T-cell (primary cell): ENCODE measurements at regions not wholly inside any gene's neighbourhood (a gene's known extent, or its start where the extent isn't known, plus 50 kb on each side); places are given as distances from the start of the nearest gene placed in this dataset.

Source experiments
- ATAC-seq, 4 experiments: fragments of 200-7000 bp in 3 of 4; fragments of 150-1000 bp in 1 of 4; cut with Tn5 transposase; replicated peaks in 1 of 4; 1 replicate in 3 of 4; 2 replicates in 1 of 4; pipeline ENCODE4 v1.10.0; 2021; ENCODE audit warnings: moderate library complexity in 3 of 4, mild to moderate bottlenecking in 2 of 4, moderate number of reproducible peaks in 1 of 4
- CTCF ChIA-PET, 2 donors: fragments of 300-600 bp; sonication (Branson Sonifier 250); formaldehyde crosslinking; loops; one replicate each; lab custom pipeline; 2022; ENCODE audit warnings: antibody characterized with exemption in 2 of 2; lab: Charles Lee
- POLR2A ChIA-PET, 2 donors: fragments of 300-600 bp; sonication (Branson Sonifier 250); formaldehyde crosslinking; loops; one replicate each; lab custom pipeline; 2022; ENCODE audit warnings: antibody characterized with exemption in 2 of 2; lab: Charles Lee
- DNase-seq, 35 experiments: peaks; one replicate each; pipeline versions ENCODE4 v3.0.0 to v3.0.0-alpha.2; 2013 to 2023
- H3K27ac ChIP-seq: one replicate; pipeline ENCODE4 v1.5.1; 2013; ENCODE audit warnings: low read length
- H3K27me3 ChIP-seq, 2 experiments: replicated peaks in 1 of 2; 1 replicate in 1 of 2; 2 replicates in 1 of 2; pipeline versions ENCODE4 v1.6.1 to v1.7.0; 2013; ENCODE audit warnings: low read length in 1 of 2, mixed read lengths in 1 of 2; ENCODE audit not compliant: control insufficient read depth in 2 of 2, insufficient read depth in 2 of 2; ENCODE audit errors: extremely low read depth in 1 of 2
- H3K36me3 ChIP-seq, 2 donors: 1 replicate in 1 of 2; 2 replicates in 1 of 2; pipeline versions ENCODE4 v1.6.1 to v1.7.0; 2013; ENCODE audit warnings: low read length in 1 of 2; ENCODE audit not compliant: control insufficient read depth in 2 of 2, insufficient read depth in 1 of 2; ENCODE audit errors: extremely low read depth in 1 of 2
- H3K4me1 ChIP-seq, 2 experiments: 1 replicate in 1 of 2; 2 replicates in 1 of 2; pipeline versions ENCODE4 v1.6.1 to v1.7.0; 2013; ENCODE audit warnings: low read length in 2 of 2, mixed read lengths in 1 of 2; ENCODE audit not compliant: insufficient read depth in 2 of 2, control insufficient read depth in 1 of 2; ENCODE audit errors: extremely low read depth in 1 of 2
- H3K4me3 ChIP-seq, 2 donors: 1 replicate in 1 of 2; 2 replicates in 1 of 2; pipeline versions ENCODE4 v1.5.1 to v1.7.0; 2013; ENCODE audit warnings: mild to moderate bottlenecking in 2 of 2, low read length in 1 of 2, moderate library complexity in 1 of 2; ENCODE audit not compliant: control insufficient read depth in 1 of 2; ENCODE audit errors: extremely low read depth in 1 of 2
- H3K9me3 ChIP-seq: 2 replicates; pipeline ENCODE4 v1.7.0; 2013
- H3K27ac Mint-ChIP-seq, 2 donors: one replicate each; pipeline ENCODE4 v1.8.0; 2020 to 2021; ENCODE audit warnings: mild to moderate bottlenecking in 2 of 2, mixed read lengths in 2 of 2
- H3K27me3 Mint-ChIP-seq, 2 donors: one replicate each; pipeline ENCODE4 v1.8.0; 2021 to 2022; ENCODE audit warnings: mixed read lengths in 2 of 2
- H3K36me3 Mint-ChIP-seq: one replicate; pipeline ENCODE4 v1.8.0; 2021; ENCODE audit warnings: mixed read lengths
- H3K4me1 Mint-ChIP-seq, 3 donors: one replicate each; pipeline ENCODE4 v1.8.0; 2020 to 2022; ENCODE audit warnings: mixed read lengths in 3 of 3, mild to moderate bottlenecking in 1 of 3
- H3K4me3 Mint-ChIP-seq, 3 donors: one replicate each; pipeline ENCODE4 v1.8.0; 2020 to 2022; ENCODE audit warnings: mild to moderate bottlenecking in 3 of 3, mixed read lengths in 3 of 3, moderate library complexity in 3 of 3
- H3K9me3 Mint-ChIP-seq, 3 donors: one replicate each; pipeline ENCODE4 v1.8.0; 2020 to 2022; ENCODE audit warnings: mixed read lengths in 3 of 3
- WGBS: methylation state at CpG from one replicate; pipeline ENCODE4 v1.1.5; 2013; ENCODE audit warnings: missing lambda C conversion rate; ENCODE audit not compliant: insufficient coverage; 5-methylcytosine and 5-hydroxymethylcytosine counted together

DNA sequence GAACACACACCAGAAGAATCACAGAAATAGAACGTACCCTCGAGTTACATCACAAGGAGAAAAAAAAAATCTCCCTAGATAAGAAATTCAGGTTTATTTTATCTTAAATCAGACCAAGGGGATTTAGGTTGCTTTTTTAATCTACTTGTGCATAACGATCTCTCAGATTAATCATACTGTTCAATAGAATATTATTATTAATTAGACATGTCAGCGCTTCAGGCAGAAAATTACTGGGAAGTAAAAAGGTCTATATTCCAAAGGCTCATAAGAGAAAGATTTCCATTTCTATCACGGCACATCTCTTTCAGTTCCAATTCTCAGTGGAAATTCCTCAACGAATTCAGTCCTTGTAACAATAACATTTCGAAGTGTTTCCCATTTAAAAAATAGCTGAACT is 77.7 kb upstream of the PSMD7 start:
- ChIA-PET POLR2A (no interaction called here), CTCF (no interaction called here)
- H3K27me3 ChIP-seq = peaks cover 0 to 2% of the 10 kb centered on the region in 2 experiments
- H3K4me3 ChIP-seq = no peak overlapping the region
- H3K36me3 Mint-ChIP-seq = no peaks in the 10 kb centered on the region
- no peaks in the 10 kb centered on the region for H3K9me3 ChIP-seq
- H3K9me3 Mint-ChIP-seq = no peaks in the 10 kb centered on the region
- no peak overlapping the region for H3K27ac ChIP-seq
- no peaks in the 10 kb centered on the region for H3K36me3 ChIP-seq
- no peak overlapping the region for H3K4me3 Mint-ChIP-seq
- no peaks in the 10 kb centered on the region for H3K4me1 ChIP-seq
- DNase-seq = no peak
- peaks cover 0 to 6% (median 0%) of the 10 kb centered on the region in 3 donors for H3K4me1 Mint-ChIP-seq
- no peak for ATAC-seq
- WGBS = no CpG with 5 or more reads among the region's 7 CpGs
- H3K27ac Mint-ChIP-seq = no peak overlapping the region
- peaks cover 6 to 13% of the 10 kb centered on the region in 2 donors for H3K27me3 Mint-ChIP-seq

DNA sequence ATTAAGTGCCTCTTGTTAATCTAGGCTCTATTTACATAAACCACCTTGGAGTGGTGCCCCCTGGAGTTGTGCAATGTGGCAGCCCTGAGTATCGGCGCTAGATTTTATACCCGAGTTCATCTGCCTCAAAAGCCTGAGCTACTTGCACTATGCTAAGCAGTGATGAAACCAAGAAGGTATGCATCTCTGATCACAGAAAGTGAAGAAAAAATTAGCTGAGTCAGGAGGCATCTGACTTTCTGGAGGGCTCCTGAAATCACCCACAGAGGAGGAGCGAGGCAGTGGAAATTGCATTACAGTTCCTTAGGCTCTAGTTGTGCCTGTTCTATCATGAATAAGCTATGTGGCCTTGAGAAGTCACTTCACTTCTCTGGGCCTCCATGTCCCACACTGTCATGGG is 80.3 kb upstream of the PSMD7 start:
- 96% methylated on average over 4 of the region's 4 CpGs for WGBS
- Histone ChIP-seq H3K27ac (no peak overlapping the region), H3K36me3 (no peaks in the 10 kb centered on the region), H3K4me3 (no peak overlapping the region), H3K9me3 (no peaks in the 10 kb centered on the region), H3K4me1 (no peaks in the 10 kb centered on the region), H3K27me3 (peaks cover 0 to 2% of the 10 kb centered on the region in 2 experiments)
- ChIA-PET POLR2A (no interaction called here), CTCF (no interaction called here)
- Mint-ChIP-seq H3K27me3 (peaks cover 13 to 21% of the 10 kb centered on the region in 2 donors), H3K36me3 (no peaks in the 10 kb centered on the region), H3K4me1 (peaks cover 0 to 6% (median 0%) of the 10 kb centered on the region in 3 donors), H3K27ac (no peak overlapping the region), H3K4me3 (no peak overlapping the region), H3K9me3 (no peaks in the 10 kb centered on the region)
- DNase-seq (no peak), ATAC-seq (no peak)

DNA sequence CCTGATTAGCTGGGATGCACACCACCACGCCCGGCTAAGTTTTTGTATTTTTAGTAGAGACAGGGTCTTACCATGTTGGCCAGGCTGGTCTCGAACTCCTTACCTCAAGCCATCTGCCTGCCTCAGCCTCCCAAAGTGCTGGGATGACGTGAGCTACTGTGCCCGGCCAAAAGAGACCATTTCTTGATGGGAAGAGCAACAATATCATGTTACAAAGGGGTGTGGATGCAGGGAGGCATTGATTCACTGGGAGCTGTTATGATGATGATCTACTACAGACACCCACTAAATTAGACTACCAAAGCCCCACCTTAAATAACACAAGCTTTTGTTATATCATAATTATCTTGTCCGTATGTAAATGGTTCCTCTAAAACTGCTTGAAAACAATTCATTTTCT is 81.4 kb upstream of the PSMD7 start:
- Mint-ChIP-seq H3K9me3 (no peaks in the 10 kb centered on the region), H3K4me3 (no peak overlapping the region), H3K36me3 (no peaks in the 10 kb centered on the region), H3K4me1 (peaks cover 0 to 6% (median 0%) of the 10 kb centered on the region in 3 donors), H3K27me3 (peaks cover 13 to 16% of the 10 kb centered on the region in 2 donors), H3K27ac (no peak overlapping the region)
- no peaks in the 10 kb centered on the region for H3K36me3 ChIP-seq
- WGBS = 100% methylated on average over 1 of the region's 6 CpGs
- ChIA-PET CTCF (no interaction called here), POLR2A (no interaction called here)
- no peak overlapping the region for H3K4me3 ChIP-seq
- no peaks in the 10 kb centered on the region for H3K4me1 ChIP-seq
- H3K9me3 ChIP-seq = no peaks in the 10 kb centered on the region
- ATAC-seq (no peak), DNase-seq (no peak)
- H3K27me3 ChIP-seq = peaks cover 0 to 2% of the 10 kb centered on the region in 2 experiments
- H3K27ac ChIP-seq = no peak overlapping the region

DNA sequence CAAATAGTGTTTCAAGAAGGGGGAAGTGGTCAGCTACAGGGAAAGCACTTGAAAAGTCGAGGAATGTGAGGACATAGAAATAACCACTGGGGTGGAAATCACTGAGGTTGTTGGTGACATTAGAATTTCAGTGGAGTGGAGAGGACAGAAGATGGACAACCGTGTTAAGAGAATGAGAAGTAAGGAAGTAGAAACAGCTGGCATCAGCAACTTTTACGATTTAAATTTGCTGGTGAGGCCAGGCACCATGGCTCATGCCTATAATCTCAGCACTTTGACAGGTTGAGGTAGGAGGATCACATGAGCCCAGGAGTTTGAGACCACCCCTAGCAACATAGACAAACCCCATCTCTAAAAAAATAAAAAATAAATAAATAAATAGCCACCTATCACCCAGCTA is 83.2 kb upstream of the PSMD7 start:
- no peak for ATAC-seq
- Mint-ChIP-seq H3K36me3 (no peaks in the 10 kb centered on the region), H3K4me3 (no peak overlapping the region), H3K4me1 (no peaks in the 10 kb centered on the region), H3K27ac (no peak overlapping the region), H3K9me3 (no peaks in the 10 kb centered on the region), H3K27me3 (peaks cover 6 to 12% of the 10 kb centered on the region in 2 donors)
- Histone ChIP-seq H3K9me3 (no peaks in the 10 kb centered on the region), H3K27ac (no peak overlapping the region), H3K4me1 (no peaks in the 10 kb centered on the region), H3K36me3 (no peaks in the 10 kb centered on the region), H3K4me3 (no peak overlapping the region), H3K27me3 (no peaks in the 10 kb centered on the region)
- ChIA-PET POLR2A (no interaction called here), CTCF (no interaction called here)
- WGBS = 31% methylated on average over 2 of the region's 3 CpGs
- no peak for DNase-seq

DNA sequence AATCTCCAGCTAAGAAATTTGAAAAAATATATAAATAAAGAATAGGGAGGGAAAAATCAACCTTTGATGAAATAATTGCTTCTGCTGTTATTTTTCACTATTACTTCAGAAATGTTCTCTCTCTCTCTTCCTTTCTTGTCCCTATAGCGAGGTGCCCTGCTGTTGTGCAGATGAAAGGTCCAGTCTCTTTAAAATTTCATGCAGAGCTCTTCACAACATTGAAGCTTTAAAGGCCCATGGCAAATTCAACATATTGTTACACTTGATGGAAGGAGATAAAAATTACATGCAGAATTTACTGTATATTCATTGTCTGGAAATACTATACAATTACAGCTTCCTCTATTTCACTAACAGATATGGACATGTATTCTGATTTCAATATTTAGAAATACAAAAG is 86.4 kb upstream of the PSMD7 start:
- Histone ChIP-seq H3K4me1 (no peaks in the 10 kb centered on the region), H3K9me3 (no peaks in the 10 kb centered on the region), H3K36me3 (no peaks in the 10 kb centered on the region), H3K27ac (no peak overlapping the region), H3K4me3 (no peak overlapping the region), H3K27me3 (no peaks in the 10 kb centered on the region)
- no peak overlapping the region for H3K4me3 Mint-ChIP-seq
- H3K27ac Mint-ChIP-seq = no peak overlapping the region
- H3K4me1 Mint-ChIP-seq = no peaks in the 10 kb centered on the region
- ATAC-seq (no peak), DNase-seq (no peak)
- WGBS = no CpG with 5 or more reads among the region's 1 CpG
- H3K27me3 Mint-ChIP-seq = peaks cover 6 to 12% of the 10 kb centered on the region in 2 donors
- no peaks in the 10 kb centered on the region for H3K36me3 Mint-ChIP-seq
- CTCF ChIA-PET = no interaction called here
- POLR2A ChIA-PET = no interaction called here
- H3K9me3 Mint-ChIP-seq = no peaks in the 10 kb centered on the region

DNA sequence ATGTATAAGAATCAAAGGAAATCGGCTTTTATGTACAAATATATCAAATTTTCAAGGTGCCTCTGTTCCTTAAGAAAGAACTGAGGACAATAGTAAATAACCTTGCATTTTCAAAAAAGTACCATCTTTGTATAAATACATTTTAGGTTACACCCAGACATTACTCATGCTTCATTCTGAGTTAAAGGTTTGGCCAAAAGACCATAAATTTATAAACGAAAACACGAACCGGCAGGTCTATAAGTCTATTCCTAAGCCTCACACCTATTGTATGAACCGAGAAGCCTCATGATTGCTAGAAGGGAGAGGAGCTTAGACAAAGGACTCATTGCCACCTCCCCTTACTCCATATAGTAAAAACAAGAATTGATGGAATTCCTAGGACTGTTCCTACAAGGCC is 94.6 kb upstream of the PSMD7 start:
- no peaks in the 10 kb centered on the region for H3K4me1 Mint-ChIP-seq
- H3K27me3 Mint-ChIP-seq = peaks cover 4 to 5% of the 10 kb centered on the region in 2 donors
- Histone ChIP-seq H3K36me3 (no peaks in the 10 kb centered on the region), H3K27me3 (peaks cover 0 to 3% of the 10 kb centered on the region in 2 experiments), H3K4me3 (no peak overlapping the region), H3K9me3 (no peaks in the 10 kb centered on the region), H3K4me1 (no peaks in the 10 kb centered on the region), H3K27ac (no peak overlapping the region)
- no peaks in the 10 kb centered on the region for H3K9me3 Mint-ChIP-seq
- WGBS = no CpG with 5 or more reads among the region's 5 CpGs
- no peaks in the 10 kb centered on the region for H3K36me3 Mint-ChIP-seq
- ATAC-seq (no peak), DNase-seq (no peak)
- CTCF ChIA-PET = no interaction called here
- POLR2A ChIA-PET = no interaction called here
- no peak overlapping the region for H3K27ac Mint-ChIP-seq
- no peak overlapping the region for H3K4me3 Mint-ChIP-seq

DNA sequence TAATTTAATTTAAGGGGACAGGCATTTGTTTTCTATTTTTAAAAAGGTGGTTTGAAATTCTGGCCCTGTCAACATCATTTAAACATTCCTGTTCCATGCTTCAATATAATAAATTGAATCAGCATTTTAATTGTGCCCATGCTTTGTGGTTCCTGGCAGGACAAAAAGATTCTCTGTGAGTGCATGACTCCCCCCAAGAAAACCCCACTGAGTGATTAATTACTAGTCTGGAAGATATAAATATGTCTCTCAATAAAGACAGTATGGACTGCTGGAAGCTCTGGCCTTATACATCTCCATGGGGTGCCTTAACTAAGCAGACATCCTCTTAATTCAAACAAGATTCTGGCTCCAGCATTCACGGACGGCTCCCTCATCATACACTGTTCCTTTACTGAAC is 95.0 kb upstream of the PSMD7 start:
- H3K36me3 ChIP-seq = no peaks in the 10 kb centered on the region
- no peak overlapping the region for H3K27ac ChIP-seq
- H3K36me3 Mint-ChIP-seq = no peaks in the 10 kb centered on the region
- peaks cover 0 to 3% of the 10 kb centered on the region in 2 experiments for H3K27me3 ChIP-seq
- H3K4me3 ChIP-seq = no peak overlapping the region
- ATAC-seq (no peak), DNase-seq (no peak)
- H3K4me3 Mint-ChIP-seq = no peak overlapping the region
- no peaks in the 10 kb centered on the region for H3K4me1 Mint-ChIP-seq
- CTCF ChIA-PET = no interaction called here
- no peaks in the 10 kb centered on the region for H3K9me3 ChIP-seq
- no peak overlapping the region for H3K27ac Mint-ChIP-seq
- POLR2A ChIA-PET = no interaction called here
- no peaks in the 10 kb centered on the region for H3K4me1 ChIP-seq
- H3K9me3 Mint-ChIP-seq = no peaks in the 10 kb centered on the region
- peaks cover 4 to 5% of the 10 kb centered on the region in 2 donors for H3K27me3 Mint-ChIP-seq
- WGBS = no CpG with 5 or more reads among the region's 2 CpGs
